GM23248 (cell line): ENCODE measurements at regions not wholly inside any gene's neighbourhood (a gene's known extent, or its start where the extent isn't known, plus 50 kb on each side); places are given as distances from the start of the nearest gene placed in this dataset.

Source experiments
- DNase-seq: peaks from one replicate; pipeline ENCODE4 v3.0.0-alpha.2; 2015
- H2AFZ ChIP-seq: fragments of 200-600 bp; sonication (generic); 2 replicates; pipeline ENCODE4 v1.6.1; 2016; ENCODE audit warnings: antibody characterized with exemption
- H3F3A ChIP-seq: fragments of 200-600 bp; sonication (generic); 2 replicates; pipeline ENCODE4 v1.6.1; 2016; ENCODE audit warnings: mild to moderate bottlenecking, antibody characterized with exemption, mixed run types; ENCODE audit not compliant: insufficient read depth
- H3K27ac ChIP-seq: fragments of 200-600 bp; sonication (generic); 2 replicates; pipeline ENCODE4 v1.5.1; 2016; ENCODE audit warnings: mild to moderate bottlenecking
- H3K27me3 ChIP-seq: fragments of 200-600 bp; sonication (generic); replicated peaks from 2 replicates; pipeline ENCODE4 v1.6.1; 2016; ENCODE audit warnings: mild to moderate bottlenecking; ENCODE audit not compliant: insufficient read depth
- H3K36me3 ChIP-seq: fragments of 200-600 bp; sonication (generic); 2 replicates; pipeline ENCODE4 v1.6.1; 2016; ENCODE audit warnings: low read depth, mild to moderate bottlenecking
- H3K4me1 ChIP-seq: fragments of 200-600 bp; sonication (generic); 2 replicates; pipeline ENCODE4 v1.6.1; 2016; ENCODE audit warnings: mild to moderate bottlenecking; ENCODE audit not compliant: insufficient read depth
- H3K4me2 ChIP-seq: fragments of 200-600 bp; sonication (generic); one replicate; pipeline ENCODE4 v1.6.1; 2016; ENCODE audit warnings: mild to moderate bottlenecking; ENCODE audit not compliant: unreplicated experiment
- H3K4me3 ChIP-seq: fragments of 200-600 bp; sonication (generic); 2 replicates; pipeline ENCODE4 v1.5.1; 2016; ENCODE audit warnings: mild to moderate bottlenecking
- H3K79me2 ChIP-seq: fragments of 200-600 bp; sonication (generic); 2 replicates; pipeline ENCODE4 v1.6.1; 2016; ENCODE audit warnings: mild to moderate bottlenecking; ENCODE audit not compliant: insufficient read depth
- H3K9ac ChIP-seq: fragments of 200-600 bp; sonication (generic); 2 replicates; pipeline ENCODE4 v1.6.1; 2016; ENCODE audit warnings: mild to moderate bottlenecking
- H3K9me2 ChIP-seq: fragments of 200-600 bp; sonication (generic); 2 replicates; pipeline ENCODE4 v1.6.1; 2016; ENCODE audit warnings: mixed run types, mild to moderate bottlenecking, moderate library complexity; ENCODE audit not compliant: insufficient read depth
- H3K9me3 ChIP-seq: fragments of 200-600 bp; sonication (generic); one replicate; pipeline ENCODE4 v1.6.1; 2017; ENCODE audit warnings: low read depth
- H4K20me1 ChIP-seq: fragments of 200-600 bp; sonication (generic); 2 replicates; pipeline ENCODE4 v1.6.0; 2016; ENCODE audit not compliant: insufficient read depth
- EZH2 ChIP-seq: fragments of 200-600 bp; sonication (generic); IDR thresholded peaks from 2 replicates; pipeline ENCODE4 v1.6.1; 2018; ENCODE audit warnings: antibody characterized with exemption, mild to moderate bottlenecking; ENCODE audit not compliant: insufficient read depth, poor library complexity, severe bottlenecking
- EZH2phosphoT487 ChIP-seq: fragments of 200-600 bp; sonication (generic); IDR thresholded peaks from 2 replicates; pipeline ENCODE4 v1.6.1; 2018; ENCODE audit warnings: antibody characterized with exemption, moderate library complexity, mild to moderate bottlenecking, low read depth; ENCODE audit not compliant: insufficient read depth
- WGBS, 2 experiments: methylation state at CpG; one replicate each; pipeline ENCODE4 v1.1.6; 2015 to 2017; ENCODE audit warnings: low lambda C conversion rate in 2 of 2, low coverage in 1 of 2; ENCODE audit errors: missing lambda C conversion rate in 2 of 2; 5-methylcytosine and 5-hydroxymethylcytosine counted together
- in situ Hi-C: fragments of 300-500 bp; cut with MboI; formaldehyde crosslinking; loops from 2 replicates; pipeline ENCODE4 v1.15.0; 2020

GRCh38 chr16:75847172-75847571 lies 120.9 kb upstream of the CPHXL start:
- no peak for TF ChIP-seq EZH2
- TF ChIP-seq EZH2phosphoT487, result no peak
- no peaks in the 10 kb centered on the region for H3K36me3 ChIP-seq
- H4K20me1 ChIP-seq, result no peaks in the 10 kb centered on the region
- H3F3A ChIP-seq, result no peaks in the 10 kb centered on the region
- H3K4me2 ChIP-seq, result no peak overlapping the region
- H3K4me3 ChIP-seq, result no peak overlapping the region
- WGBS, 2 experiments, result 5 to 13% methylated on average over 1 of the region's 1 CpG
- in situ Hi-C loops, result no loop called here
- H2AFZ ChIP-seq, result no peak overlapping the region
- H3K4me1 ChIP-seq, result no peaks in the 10 kb centered on the region
- no peak overlapping the region for H3K27ac ChIP-seq
- no peaks in the 10 kb centered on the region for H3K9me3 ChIP-seq
- no peaks in the 10 kb centered on the region for H3K9me2 ChIP-seq
- H3K9ac ChIP-seq, result no peak overlapping the region
- no peak for DNase-seq
- no peaks in the 10 kb centered on the region for H3K79me2 ChIP-seq
- no peaks in the 10 kb centered on the region for H3K27me3 ChIP-seq

- Histone ChIP-seq H3K9ac (no peak overlapping the region), H3K27me3 (no peaks in the 10 kb centered on the region), H3K9me2 (no peaks in the 10 kb centered on the region), H3K4me3 (no peak overlapping the region), H3K9me3 (no peaks in the 10 kb centered on the region), H4K20me1 (no peaks in the 10 kb centered on the region), H3K27ac (no peak overlapping the region), H2AFZ (no peak overlapping the region), H3K4me2 (no peak overlapping the region), H3K4me1 (no peaks in the 10 kb centered on the region), H3K79me2 (no peaks in the 10 kb centered on the region), H3K36me3 (no peaks in the 10 kb centered on the region), H3F3A (no peaks in the 10 kb centered on the region)
- in situ Hi-C loops, result no loop called here
- TF ChIP-seq EZH2 (no peak), EZH2phosphoT487 (no peak)
- DNase-seq, result no peak
- 6 to 19% methylated on average over 4 of the region's 4 CpGs for WGBS, 2 experiments
These were observed 127.9 kb upstream of the CPHXL start for GRCh38 chr16:75854152-75854551.

GRCh38 chr16:75860326-75861053 lies 134.2 kb upstream of the CPHXL start:
- Histone ChIP-seq H3F3A (no peaks in the 10 kb centered on the region), H3K9me2 (no peaks in the 10 kb centered on the region), H2AFZ (no peak overlapping the region), H3K27me3 (no peaks in the 10 kb centered on the region), H3K9me3 (no peaks in the 10 kb centered on the region), H3K4me3 (no peak overlapping the region), H3K4me1 (no peaks in the 10 kb centered on the region), H3K9ac (no peak overlapping the region), H3K4me2 (no peak overlapping the region), H3K79me2 (no peaks in the 10 kb centered on the region), H3K36me3 (no peaks in the 10 kb centered on the region), H4K20me1 (no peaks in the 10 kb centered on the region), H3K27ac (no peak overlapping the region)
- no peak for DNase-seq
- in situ Hi-C loops, result no loop called here
- 22 to 33% methylated on average over 14 of the region's 14 CpGs for WGBS, 2 experiments
- TF ChIP-seq EZH2, result no peak

GRCh38 chr16:75861311-75862097 lies 135.2 kb upstream of the CPHXL start:
- Histone ChIP-seq H3K9me2 (no peaks in the 10 kb centered on the region), H4K20me1 (no peaks in the 10 kb centered on the region), H3K27ac (no peak overlapping the region), H3K9ac (no peak overlapping the region), H3F3A (no peaks in the 10 kb centered on the region), H3K36me3 (no peaks in the 10 kb centered on the region), H3K9me3 (no peaks in the 10 kb centered on the region), H3K4me3 (no peak overlapping the region), H3K4me1 (no peaks in the 10 kb centered on the region), H3K79me2 (no peaks in the 10 kb centered on the region), H2AFZ (no peak overlapping the region), H3K4me2 (no peak overlapping the region), H3K27me3 (no peaks in the 10 kb centered on the region)
- in situ Hi-C loops, result no loop called here
- TF ChIP-seq EZH2phosphoT487, result no peak
- no peak for TF ChIP-seq EZH2
- no peak for DNase-seq
- 18 to 20% methylated on average over 10 of the region's 10 CpGs for WGBS, 2 experiments
